Mesendoderm (in vitro differentiated cells): ENCODE measurements at regions not wholly inside any gene's neighbourhood (a gene's known extent, or its start where the extent isn't known, plus 50 kb on each side); places are given as distances from the start of the nearest gene placed in this dataset.
A peak's percentile ranks its signal among the peaks of the same experiment; 100 is the strongest.

ENCODE experiments used
- DNase-seq: peaks from one replicate; pipeline ENCODE4 v3.0.0; 2013
- H2AK5ac ChIP-seq: 2 replicates; pipeline ENCODE4 v1.6.1; 2013; ENCODE audit warnings: low read length, inconsistent platforms
- H2BK120ac ChIP-seq: 2 replicates; pipeline ENCODE4 v1.6.1; 2013; ENCODE audit warnings: low read depth, mild to moderate bottlenecking, low read length, moderate library complexity, mixed read lengths
- H2BK15ac ChIP-seq: replicated peaks from 2 replicates; pipeline ENCODE4 v1.6.1; 2013; ENCODE audit warnings: low read depth, mild to moderate bottlenecking, moderate library complexity
- H2BK5ac ChIP-seq: 2 replicates; pipeline ENCODE4 v1.6.1; 2013; ENCODE audit warnings: low read length, inconsistent platforms
- H3K18ac ChIP-seq: 2 replicates; pipeline ENCODE4 v1.6.1; 2013; ENCODE audit warnings: mild to moderate bottlenecking, low read length, mixed read lengths
- H3K23ac ChIP-seq: one replicate; pipeline ENCODE4 v1.6.1; 2013; ENCODE audit warnings: low read length
- H3K27ac ChIP-seq: 2 replicates; pipeline ENCODE4 v1.5.1; 2013; ENCODE audit warnings: low read depth, mild to moderate bottlenecking, inconsistent platforms, low read length, moderate library complexity
- H3K27me3 ChIP-seq: 2 replicates; pipeline ENCODE4 v1.6.1; 2013; ENCODE audit warnings: low read length, control low read depth, mild to moderate bottlenecking, inconsistent platforms; ENCODE audit not compliant: insufficient read depth, poor library complexity
- H3K36me3 ChIP-seq: 2 replicates; pipeline ENCODE4 v1.6.1; 2013; ENCODE audit warnings: low read length, inconsistent platforms; ENCODE audit not compliant: control insufficient read depth, insufficient read depth
- H3K4ac ChIP-seq: one replicate; pipeline ENCODE4 v1.6.1; 2013; ENCODE audit warnings: low read depth, mild to moderate bottlenecking, low read length, moderate library complexity
- H3K4me1 ChIP-seq: 2 replicates; pipeline ENCODE4 v1.6.1; 2013; ENCODE audit warnings: low read depth, low read length, inconsistent platforms; ENCODE audit not compliant: control insufficient read depth
- H3K4me2 ChIP-seq: 2 replicates; pipeline ENCODE4 v1.6.1; 2013; ENCODE audit warnings: low read length
- H3K4me3 ChIP-seq: 2 replicates; pipeline ENCODE4 v1.5.1; 2013; ENCODE audit warnings: mild to moderate bottlenecking, low read length
- H3K56ac ChIP-seq: one replicate; pipeline ENCODE4 v1.6.1; 2013; ENCODE audit warnings: low read length
- H3K79me1 ChIP-seq: 2 replicates; pipeline ENCODE4 v1.6.1; 2013; ENCODE audit warnings: low read length, inconsistent platforms
- H3K79me2 ChIP-seq: 2 replicates; pipeline ENCODE4 v1.6.1; 2013; ENCODE audit warnings: mild to moderate bottlenecking, low read length; ENCODE audit not compliant: control insufficient read depth, insufficient read depth
- H3K9ac ChIP-seq: 2 replicates; pipeline ENCODE4 v1.6.1; 2013; ENCODE audit warnings: low read length, inconsistent platforms
- H4K5ac ChIP-seq: one replicate; pipeline ENCODE4 v1.6.1; 2013; ENCODE audit warnings: low read length
- H4K8ac ChIP-seq: one replicate; pipeline ENCODE4 v1.6.1; 2013; ENCODE audit warnings: low read depth, mild to moderate bottlenecking, control low read depth, low read length, moderate library complexity
- WGBS: extraction: QIAGEN DNeasy Blood & Tissue Kit; methylation state at CpG from one replicate; pipeline ENCODE4 v1.1.7; 2013; ENCODE audit warnings: low lambda C conversion rate, missing lambda C conversion rate; ENCODE audit not compliant: insufficient coverage; ENCODE audit errors: extremely low coverage; 5-methylcytosine and 5-hydroxymethylcytosine counted together

DNA sequence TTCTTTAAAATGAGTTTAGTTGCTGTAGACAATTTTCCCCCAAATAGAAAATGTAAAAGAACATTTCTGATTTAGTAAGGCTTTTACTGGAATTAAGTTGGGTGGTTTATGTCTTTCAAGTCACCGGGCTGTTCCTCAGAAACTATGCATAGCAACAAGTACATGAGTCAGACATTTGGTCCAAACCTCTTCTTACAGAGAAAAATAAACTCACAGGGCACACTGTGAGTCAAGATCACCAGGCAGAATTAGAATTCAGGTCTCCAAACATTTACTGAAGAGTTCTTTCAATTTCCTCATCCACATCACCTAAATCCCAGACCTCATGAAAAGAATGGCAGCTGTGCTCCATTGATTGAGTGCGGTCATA is 476.1 kb upstream of the SOX5 start:
- Histone ChIP-seq H3K79me2 (no peaks in the 10 kb centered on the region), H3K27ac (no peak overlapping the region)

DNA sequence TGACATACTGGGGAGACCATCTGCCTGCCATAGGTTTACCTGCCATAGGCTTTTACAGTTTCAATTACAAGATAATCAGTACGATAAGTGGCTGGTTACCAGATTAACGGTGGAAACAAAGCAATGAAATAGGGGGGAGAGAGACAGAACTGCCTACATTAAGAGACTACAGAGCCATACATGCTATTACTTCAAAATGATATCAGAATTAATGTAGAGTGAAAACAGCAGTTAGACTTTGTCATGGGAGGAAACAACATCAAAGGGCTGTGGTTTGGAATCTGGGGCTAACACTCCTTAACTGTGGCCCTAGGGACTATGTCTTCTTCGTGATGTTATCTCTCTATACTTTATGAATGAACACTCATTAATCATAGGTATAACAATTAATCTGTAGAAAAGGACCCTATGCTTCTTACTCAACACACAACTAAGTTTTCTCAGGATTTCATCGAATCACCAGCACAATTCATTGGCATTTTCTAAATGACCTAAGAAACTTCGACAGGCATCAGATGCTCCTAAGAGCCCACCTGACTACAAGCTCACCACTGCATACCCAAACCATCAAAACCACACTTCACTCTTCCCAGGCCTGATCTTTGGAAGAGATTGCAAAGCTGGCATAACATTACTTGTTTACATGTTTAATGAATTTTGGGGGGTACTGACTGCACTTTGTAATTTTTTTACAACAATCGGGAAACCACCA is 475.6 kb upstream of the SOX5 start:
- Histone ChIP-seq H4K8ac (no peak overlapping the region), H4K5ac (no peak overlapping the region), H3K56ac (no peak overlapping the region), H3K79me1 (no peaks in the 10 kb centered on the region), H2BK120ac (no peak overlapping the region), H2BK5ac (no peak overlapping the region), H3K23ac (no peak overlapping the region), H3K4me3 (no peak overlapping the region), H3K27me3 (no peaks in the 10 kb centered on the region), H3K9ac (no peak overlapping the region), H3K4ac (no peak overlapping the region), H2AK5ac (no peak overlapping the region), H3K79me2 (no peaks in the 10 kb centered on the region), H2BK15ac (no peak overlapping the region), H3K4me2 (no peak overlapping the region), H3K4me1 (no peaks in the 10 kb centered on the region), H3K36me3 (no peaks in the 10 kb centered on the region), H3K18ac (no peak overlapping the region), H3K27ac (no peak overlapping the region)
- DNase-seq, result no peak
- WGBS, result no CpG with 5 or more reads among the region's 6 CpGs

More for the DNA sequence above, 476.1 kb upstream of the SOX5 start:
- H3K36me3 ChIP-seq, result no peaks in the 10 kb centered on the region
- H2BK120ac ChIP-seq, result no peak overlapping the region
- H2BK5ac ChIP-seq, result no peak overlapping the region
- H3K4me3 ChIP-seq, result no peak overlapping the region
- H3K79me1 ChIP-seq, result no peaks in the 10 kb centered on the region
- no peak overlapping the region for H3K4me2 ChIP-seq
- H3K4me1 ChIP-seq, result no peaks in the 10 kb centered on the region
- H3K18ac ChIP-seq, result no peak overlapping the region
- H3K9ac ChIP-seq, result no peak overlapping the region
- no CpG with 5 or more reads among the region's 2 CpGs for WGBS
- H4K8ac ChIP-seq, result no peak overlapping the region
- no peak overlapping the region for H3K56ac ChIP-seq
- no peaks in the 10 kb centered on the region for H3K27me3 ChIP-seq
- no peak for DNase-seq
- no peak overlapping the region for H2AK5ac ChIP-seq
- no peak overlapping the region for H2BK15ac ChIP-seq
- H3K4ac ChIP-seq, result no peak overlapping the region
- no peak overlapping the region for H3K23ac ChIP-seq
- no peak overlapping the region for H4K5ac ChIP-seq

DNA sequence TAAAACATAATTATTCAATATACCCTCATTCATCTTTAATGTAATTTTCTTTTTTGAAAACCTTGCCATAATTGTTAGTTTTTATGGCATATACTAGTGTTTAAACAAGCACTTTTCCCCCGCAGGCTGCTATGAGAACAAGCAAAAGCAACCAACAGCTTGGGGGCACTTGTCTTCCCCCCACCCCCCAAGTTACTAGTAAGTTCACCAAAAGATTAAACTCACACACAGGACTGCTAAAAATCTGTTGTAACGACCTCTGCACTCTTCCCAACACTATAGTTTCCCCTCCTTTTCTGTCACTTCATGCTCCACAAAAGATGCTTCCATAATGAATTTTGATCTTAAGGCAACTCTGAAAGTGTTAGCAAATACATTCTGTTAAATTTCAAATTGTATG is 474.9 kb upstream of the SOX5 start:
- Histone ChIP-seq H3K4me1 (no peaks in the 10 kb centered on the region), H3K9ac (no peak overlapping the region), H3K56ac (no peak overlapping the region), H2BK120ac (no peak overlapping the region), H3K79me2 (no peaks in the 10 kb centered on the region), H3K23ac (no peak overlapping the region), H3K27me3 (no peaks in the 10 kb centered on the region), H3K4me2 (no peak overlapping the region), H2BK5ac (no peak overlapping the region), H2BK15ac (no peak overlapping the region), H3K4ac (no peak overlapping the region), H3K18ac (no peak overlapping the region), H3K27ac (no peak overlapping the region), H3K36me3 (no peaks in the 10 kb centered on the region), H3K4me3 (no peak overlapping the region), H4K8ac (peak overlapping the region; percentile 76), H3K79me1 (no peaks in the 10 kb centered on the region), H2AK5ac (no peak overlapping the region), H4K5ac (no peak overlapping the region)
- DNase-seq, result no peak
- WGBS, result no CpG with 5 or more reads among the region's 2 CpGs

DNA sequence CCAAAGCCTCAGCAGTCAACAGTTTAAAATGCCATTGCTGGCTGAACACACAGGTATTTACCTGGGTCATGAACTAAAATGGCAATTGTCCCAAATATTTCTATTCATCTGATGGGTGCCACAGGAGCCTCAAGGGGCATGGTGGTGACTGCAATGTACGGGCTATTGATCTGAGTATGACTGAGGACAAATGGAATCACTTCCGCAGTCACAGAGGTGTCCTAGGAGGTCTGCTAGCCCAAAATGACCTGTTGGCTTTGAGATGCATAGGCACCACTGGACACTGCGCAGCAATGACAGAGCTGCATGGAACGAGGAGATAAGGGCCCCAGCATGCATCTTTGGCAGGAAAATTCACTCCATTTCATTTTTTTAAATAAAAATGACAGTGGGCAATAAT is 474.1 kb upstream of the SOX5 start:
- WGBS, result no CpG with 5 or more reads among the region's 4 CpGs
- Histone ChIP-seq H4K5ac (no peak overlapping the region), H2BK5ac (no peak overlapping the region), H3K18ac (no peak overlapping the region), H3K9ac (no peak overlapping the region), H3K4me2 (no peak overlapping the region), H2BK120ac (no peak overlapping the region), H3K79me2 (no peaks in the 10 kb centered on the region), H3K4me3 (no peak overlapping the region), H3K27ac (no peak overlapping the region), H3K56ac (no peak overlapping the region), H3K4ac (no peak overlapping the region), H4K8ac (no peak overlapping the region), H2BK15ac (no peak overlapping the region), H3K79me1 (no peaks in the 10 kb centered on the region), H3K27me3 (no peaks in the 10 kb centered on the region), H3K36me3 (no peaks in the 10 kb centered on the region), H3K4me1 (no peaks in the 10 kb centered on the region), H2AK5ac (no peak overlapping the region), H3K23ac (no peak overlapping the region)
- no peak for DNase-seq

DNA sequence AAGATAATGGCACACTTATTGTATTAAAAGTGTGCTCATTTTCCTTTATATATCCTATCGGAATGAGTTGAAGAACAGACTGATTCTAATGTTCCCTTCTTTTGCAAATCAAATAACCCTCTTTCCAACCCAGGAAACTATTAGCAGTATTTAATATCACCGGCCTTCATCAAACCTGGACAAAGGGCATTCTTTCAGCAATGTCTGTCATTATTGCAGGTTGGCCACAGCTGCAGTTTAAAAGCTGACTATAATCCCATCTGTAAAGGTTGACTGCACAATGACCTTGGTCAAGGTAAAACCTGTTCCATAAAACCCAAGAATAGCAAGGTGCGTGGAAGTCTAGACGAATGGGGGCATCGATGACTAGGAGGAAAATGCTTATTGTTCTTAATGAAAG is 472.3 kb upstream of the SOX5 start:
- no peak overlapping the region for H3K27ac ChIP-seq
- no peak overlapping the region for H2BK15ac ChIP-seq
- H4K8ac ChIP-seq, result no peak overlapping the region
- H3K9ac ChIP-seq, result no peak overlapping the region
- no peaks in the 10 kb centered on the region for H3K36me3 ChIP-seq
- H3K4me3 ChIP-seq, result no peak overlapping the region
- H2AK5ac ChIP-seq, result no peak overlapping the region
- H3K4me1 ChIP-seq, result no peaks in the 10 kb centered on the region
- H2BK5ac ChIP-seq, result no peak overlapping the region
- H3K4ac ChIP-seq, result no peak overlapping the region
- no peak overlapping the region for H4K5ac ChIP-seq
- no peak overlapping the region for H2BK120ac ChIP-seq
- H3K4me2 ChIP-seq, result no peak overlapping the region
- no peak overlapping the region for H3K23ac ChIP-seq
- no peaks in the 10 kb centered on the region for H3K27me3 ChIP-seq
- H3K18ac ChIP-seq, result no peak overlapping the region
- no peaks in the 10 kb centered on the region for H3K79me1 ChIP-seq
- H3K79me2 ChIP-seq, result no peaks in the 10 kb centered on the region
- DNase-seq, result no peak
- no peak overlapping the region for H3K56ac ChIP-seq
- WGBS, result no CpG with 5 or more reads among the region's 5 CpGs

DNA sequence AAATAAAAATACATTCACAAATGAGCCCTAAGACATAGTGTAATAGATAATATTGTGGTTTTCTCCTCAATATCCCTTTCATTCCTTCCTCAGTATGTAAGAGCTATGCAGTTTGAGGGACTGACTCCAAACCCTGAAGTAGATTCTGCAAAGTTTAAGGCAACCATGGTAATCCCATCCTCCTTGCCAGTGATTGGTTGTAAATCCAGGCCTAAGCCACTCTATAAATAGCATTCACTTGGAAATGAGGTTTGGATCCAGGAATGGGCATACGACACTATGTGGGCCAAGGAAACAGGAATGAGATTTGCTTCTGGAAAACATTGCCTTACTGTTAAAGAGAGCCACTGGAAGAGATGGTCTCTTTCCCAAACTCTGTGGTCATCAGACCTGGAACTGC is 468.7 kb upstream of the SOX5 start:
- Histone ChIP-seq H3K27me3 (no peaks in the 10 kb centered on the region), H2BK5ac (no peak overlapping the region), H4K8ac (no peak overlapping the region), H3K27ac (no peak overlapping the region), H3K36me3 (no peaks in the 10 kb centered on the region), H3K4me2 (no peak overlapping the region), H3K4ac (no peak overlapping the region), H2AK5ac (no peak overlapping the region), H3K23ac (no peak overlapping the region), H3K4me1 (no peaks in the 10 kb centered on the region), H2BK120ac (no peak overlapping the region), H3K18ac (no peak overlapping the region), H3K56ac (no peak overlapping the region), H3K4me3 (no peak overlapping the region), H3K79me2 (no peaks in the 10 kb centered on the region), H2BK15ac (no peak overlapping the region), H4K5ac (no peak overlapping the region), H3K9ac (no peak overlapping the region), H3K79me1 (no peaks in the 10 kb centered on the region)
- no CpG with 5 or more reads among the region's 1 CpG for WGBS
- no peak for DNase-seq
